ENCODE measurements at regions not wholly inside any gene's neighbourhood (a gene's known extent, or its start where the extent isn't known, plus 50 kb on each side); places are given as distances from the start of the nearest gene placed in this dataset.

DNA sequence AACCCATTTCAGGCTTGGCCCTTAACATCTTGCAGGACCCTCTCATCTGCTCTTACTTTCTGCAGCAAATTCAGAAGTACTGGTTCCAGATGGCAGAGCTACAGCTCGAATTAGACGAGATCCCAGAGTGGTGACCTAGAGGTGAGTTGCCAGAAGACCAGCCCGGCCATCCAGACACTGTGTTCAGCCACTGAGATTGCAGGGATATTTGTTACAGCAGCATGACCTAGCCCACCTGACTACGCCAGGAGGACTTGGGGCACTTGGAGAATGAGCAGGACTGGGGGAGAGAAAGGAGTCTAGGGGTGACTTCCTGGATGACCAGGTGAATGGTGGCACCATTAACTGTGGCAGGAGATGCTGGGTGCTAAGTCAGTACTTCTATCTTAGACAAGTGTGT is 67.2 kb upstream of the ID2 start:
- H3K27ac Mint-ChIP-seq (ENCODE audit: unreplicated experiment), result no peak overlapping the region
- no peak overlapping the region for H3K4me3 Mint-ChIP-seq (ENCODE audit: unreplicated experiment)
- H3K27me3 Mint-ChIP-seq (ENCODE audit: unreplicated experiment), result peaks cover 17% of the 10 kb centered on the region
- TF ChIP-seq, protein P1, sequence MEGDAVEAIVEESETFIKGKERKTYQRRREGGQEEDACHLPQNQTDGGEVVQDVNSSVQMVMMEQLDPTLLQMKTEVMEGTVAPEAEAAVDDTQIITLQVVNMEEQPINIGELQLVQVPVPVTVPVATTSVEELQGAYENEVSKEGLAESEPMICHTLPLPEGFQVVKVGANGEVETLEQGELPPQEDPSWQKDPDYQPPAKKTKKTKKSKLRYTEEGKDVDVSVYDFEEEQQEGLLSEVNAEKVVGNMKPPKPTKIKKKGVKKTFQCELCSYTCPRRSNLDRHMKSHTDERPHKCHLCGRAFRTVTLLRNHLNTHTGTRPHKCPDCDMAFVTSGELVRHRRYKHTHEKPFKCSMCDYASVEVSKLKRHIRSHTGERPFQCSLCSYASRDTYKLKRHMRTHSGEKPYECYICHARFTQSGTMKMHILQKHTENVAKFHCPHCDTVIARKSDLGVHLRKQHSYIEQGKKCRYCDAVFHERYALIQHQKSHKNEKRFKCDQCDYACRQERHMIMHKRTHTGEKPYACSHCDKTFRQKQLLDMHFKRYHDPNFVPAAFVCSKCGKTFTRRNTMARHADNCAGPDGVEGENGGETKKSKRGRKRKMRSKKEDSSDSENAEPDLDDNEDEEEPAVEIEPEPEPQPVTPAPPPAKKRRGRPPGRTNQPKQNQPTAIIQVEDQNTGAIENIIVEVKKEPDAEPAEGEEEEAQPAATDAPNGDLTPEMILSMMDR (IDR thresholded peaks at IDR 0.05), result no peak
- no peak for DNase-seq (ENCODE audit: extremely low spot score, unreplicated experiment)
- H3K4me1 Mint-ChIP-seq (ENCODE audit: unreplicated experiment), result no peaks in the 10 kb centered on the region
- no peaks in the 10 kb centered on the region for H3K36me3 Mint-ChIP-seq (ENCODE audit: unreplicated experiment)
- peaks cover 3% of the 10 kb centered on the region for H3K9me3 Mint-ChIP-seq (ENCODE audit: unreplicated experiment)

DNA sequence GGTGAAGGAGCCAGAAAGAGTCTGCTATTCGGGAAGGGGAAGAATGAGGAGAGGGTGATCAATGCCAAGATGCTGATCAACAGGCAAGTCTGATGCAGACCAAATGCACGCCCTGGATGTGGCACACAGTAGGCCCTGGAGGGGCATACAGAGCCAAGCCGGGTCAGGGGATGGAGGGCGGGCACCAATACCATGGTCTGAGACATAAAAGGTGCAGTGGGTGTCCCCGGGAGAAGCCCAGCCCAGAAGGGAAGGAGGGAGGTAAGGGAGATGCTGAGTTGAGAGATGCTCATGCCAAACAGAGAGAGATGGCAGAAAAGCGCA is 66.6 kb upstream of the ID2 start:
- Mint-ChIP-seq H3K36me3 (ENCODE audit: unreplicated experiment) (peaks cover 2% of the 10 kb centered on the region), H3K4me3 (ENCODE audit: unreplicated experiment) (no peak overlapping the region), H3K27me3 (ENCODE audit: unreplicated experiment) (peaks cover 23% of the 10 kb centered on the region), H3K4me1 (ENCODE audit: unreplicated experiment) (no peaks in the 10 kb centered on the region), H3K9me3 (ENCODE audit: unreplicated experiment) (peaks cover 3% of the 10 kb centered on the region), H3K27ac (ENCODE audit: unreplicated experiment) (no peak overlapping the region)
- TF ChIP-seq, protein P1 (IDR thresholded peaks at IDR 0.05), result no peak
- no peak for DNase-seq (ENCODE audit: extremely low spot score, unreplicated experiment)

DNA sequence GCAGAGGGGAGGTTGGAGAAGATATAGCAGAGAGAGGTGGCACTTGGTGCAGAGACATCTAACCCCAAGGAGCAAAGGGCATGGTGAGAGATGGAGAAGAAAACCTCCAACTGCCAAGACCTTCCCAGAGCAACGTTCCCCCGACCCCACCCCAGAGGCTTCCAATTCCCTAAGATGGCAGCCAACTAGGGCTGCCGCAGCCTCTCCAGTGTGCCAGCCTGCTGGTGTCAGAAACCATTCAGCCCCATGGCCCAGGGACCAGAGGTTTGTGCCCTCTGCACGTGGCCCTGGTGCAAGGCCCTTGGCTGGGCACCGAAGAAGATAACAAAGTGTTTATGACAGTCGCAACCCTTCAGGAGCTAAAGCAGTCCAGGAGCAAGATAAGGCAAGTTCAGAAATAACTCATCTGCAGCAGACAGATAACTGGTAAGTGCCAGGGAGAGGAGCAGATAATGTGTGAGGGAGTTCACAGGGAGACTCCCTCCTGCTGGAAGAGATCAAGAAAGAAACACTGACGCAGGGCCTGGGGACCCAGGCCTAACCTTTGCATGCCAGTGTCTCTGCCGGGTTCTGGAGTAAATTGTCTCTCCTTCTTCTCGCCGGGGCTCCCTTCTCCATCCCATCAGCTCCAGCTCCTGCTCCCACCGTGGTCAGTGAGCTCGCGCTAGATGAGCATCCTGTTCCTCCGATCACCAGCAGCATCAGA is 66.1 kb upstream of the ID2 start:
- H3K27me3 Mint-ChIP-seq (ENCODE audit: unreplicated experiment), result peaks cover 26% of the 10 kb centered on the region
- peaks cover 2% of the 10 kb centered on the region for H3K36me3 Mint-ChIP-seq (ENCODE audit: unreplicated experiment)
- H3K4me1 Mint-ChIP-seq (ENCODE audit: unreplicated experiment), result no peaks in the 10 kb centered on the region
- TF ChIP-seq, protein P1 (IDR thresholded peaks at IDR 0.05), result no peak
- DNase-seq (ENCODE audit: extremely low spot score, unreplicated experiment), result no peak
- no peak overlapping the region for H3K4me3 Mint-ChIP-seq (ENCODE audit: unreplicated experiment)
- no peak overlapping the region for H3K27ac Mint-ChIP-seq (ENCODE audit: unreplicated experiment)
- H3K9me3 Mint-ChIP-seq (ENCODE audit: unreplicated experiment), result peaks cover 3% of the 10 kb centered on the region

DNA sequence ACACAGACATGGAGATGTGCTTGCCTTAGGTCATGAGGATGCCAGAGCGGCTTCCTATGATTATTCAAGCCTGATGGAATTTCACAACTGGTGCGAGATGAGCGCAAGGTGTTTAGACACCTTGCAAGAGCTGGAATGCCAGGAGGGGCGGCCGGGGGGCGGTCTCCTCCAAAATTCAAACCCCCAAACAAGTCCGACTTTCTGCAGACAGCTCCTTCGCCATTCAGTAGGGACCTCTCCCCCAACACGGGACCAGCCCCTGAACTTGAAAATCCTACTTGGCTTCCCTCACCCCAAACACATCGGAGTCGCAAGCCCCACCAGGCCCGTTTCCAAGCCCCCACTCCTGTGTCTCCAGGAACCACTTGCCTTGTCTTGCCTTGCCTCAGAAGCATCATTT is 64.8 kb upstream of the ID2 start:
- H3K4me3 Mint-ChIP-seq (ENCODE audit: unreplicated experiment), result no peak overlapping the region
- H3K27me3 Mint-ChIP-seq (ENCODE audit: unreplicated experiment), result peaks cover 32% of the 10 kb centered on the region
- no peaks in the 10 kb centered on the region for H3K9me3 Mint-ChIP-seq (ENCODE audit: unreplicated experiment)
- H3K36me3 Mint-ChIP-seq (ENCODE audit: unreplicated experiment), result peaks cover 2% of the 10 kb centered on the region
- no peak for DNase-seq (ENCODE audit: extremely low spot score, unreplicated experiment)
- TF ChIP-seq, protein P1 (IDR thresholded peaks at IDR 0.05), result no peak
- H3K27ac Mint-ChIP-seq (ENCODE audit: unreplicated experiment), result no peak overlapping the region
- no peaks in the 10 kb centered on the region for H3K4me1 Mint-ChIP-seq (ENCODE audit: unreplicated experiment)

DNA sequence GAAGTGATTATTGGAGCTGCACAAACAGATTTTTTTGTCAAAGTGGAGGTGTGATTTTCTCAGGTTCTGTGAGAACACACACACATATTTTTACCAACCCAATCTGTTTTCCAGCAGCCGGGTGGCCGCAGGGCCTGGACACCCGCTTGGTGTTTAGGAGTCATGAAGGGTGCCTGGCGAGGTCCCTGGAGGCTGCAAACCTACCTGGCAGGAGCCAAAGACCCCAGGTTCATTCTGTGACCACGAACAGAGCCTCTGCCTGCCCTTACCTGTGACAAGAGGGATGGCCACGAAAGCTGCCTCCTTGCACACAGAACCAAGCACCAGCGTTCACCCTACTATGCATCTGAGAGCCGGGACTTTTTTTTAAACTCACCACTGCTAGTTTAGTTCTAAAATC is 64.3 kb upstream of the ID2 start:
- Mint-ChIP-seq H3K36me3 (ENCODE audit: unreplicated experiment) (peaks cover 2% of the 10 kb centered on the region), H3K9me3 (ENCODE audit: unreplicated experiment) (no peaks in the 10 kb centered on the region), H3K4me3 (ENCODE audit: unreplicated experiment) (no peak overlapping the region), H3K27me3 (ENCODE audit: unreplicated experiment) (peaks cover 32% of the 10 kb centered on the region), H3K4me1 (ENCODE audit: unreplicated experiment) (no peaks in the 10 kb centered on the region), H3K27ac (ENCODE audit: unreplicated experiment) (no peak overlapping the region)
- no peak for DNase-seq (ENCODE audit: extremely low spot score, unreplicated experiment)
- TF ChIP-seq, protein P1 (IDR thresholded peaks at IDR 0.05), result no peak
